Activated CD8-positive, alpha-beta T cell treated with anti-CD3 and anti-CD28 coated beads for 36 hours (primary cell): ENCODE measurements at regions not wholly inside any gene's neighbourhood (a gene's known extent, or its start where the extent isn't known, plus 50 kb on each side); places are given as distances from the start of the nearest gene placed in this dataset.

ENCODE experiments used
- ATAC-seq: fragments of 200-7000 bp; cut with Tn5 transposase; one replicate; pipeline ENCODE4 v1.10.0; 2021; ENCODE audit warnings: mild to moderate bottlenecking, moderate library complexity
- CTCF ChIA-PET: fragments of 350-600 bp; sonication (Branson Sonifier 250); formaldehyde crosslinking; loops from one replicate; lab custom pipeline; 2021; ENCODE audit warnings: antibody characterized with exemption; lab: Charles Lee
- POLR2A ChIA-PET: fragments of 350-600 bp; sonication (Branson Sonifier 250); formaldehyde crosslinking; loops from one replicate; lab custom pipeline; 2021; ENCODE audit warnings: antibody characterized with exemption; lab: Charles Lee
- DNase-seq: peaks from one replicate; pipeline ENCODE4 v3.0.0-alpha.2; 2020
- H3K27ac Mint-ChIP-seq: one replicate; pipeline ENCODE4 v1.8.0; 2021; ENCODE audit warnings: mild to moderate bottlenecking, mixed read lengths
- H3K27me3 Mint-ChIP-seq: one replicate; pipeline ENCODE4 v1.8.0; 2021; ENCODE audit warnings: mixed read lengths
- H3K36me3 Mint-ChIP-seq: one replicate; pipeline ENCODE4 v1.8.0; 2021; ENCODE audit warnings: low read depth, mixed read lengths
- H3K4me1 Mint-ChIP-seq: one replicate; pipeline ENCODE4 v1.8.0; 2021; ENCODE audit warnings: low read depth, mixed read lengths
- H3K4me3 Mint-ChIP-seq: one replicate; pipeline ENCODE4 v1.8.0; 2021; ENCODE audit warnings: mild to moderate bottlenecking, moderate library complexity, mixed read lengths
- H3K9me3 Mint-ChIP-seq: one replicate; pipeline ENCODE4 v1.8.0; 2021; ENCODE audit warnings: mixed read lengths
- CTCF ChIP-seq: fragments of 200-600 bp; IDR thresholded peaks from one replicate; pipeline ENCODE4 v1.8.0; 2022; ENCODE audit warnings: antibody characterized with exemption, mild to moderate bottlenecking
- intact Hi-C: fragments of 100-400 bp; cut with micrococcal nuclease; formaldehyde crosslinking; loops from one replicate; pipeline ENCODE4 v1.10.0; 2022

DNA sequence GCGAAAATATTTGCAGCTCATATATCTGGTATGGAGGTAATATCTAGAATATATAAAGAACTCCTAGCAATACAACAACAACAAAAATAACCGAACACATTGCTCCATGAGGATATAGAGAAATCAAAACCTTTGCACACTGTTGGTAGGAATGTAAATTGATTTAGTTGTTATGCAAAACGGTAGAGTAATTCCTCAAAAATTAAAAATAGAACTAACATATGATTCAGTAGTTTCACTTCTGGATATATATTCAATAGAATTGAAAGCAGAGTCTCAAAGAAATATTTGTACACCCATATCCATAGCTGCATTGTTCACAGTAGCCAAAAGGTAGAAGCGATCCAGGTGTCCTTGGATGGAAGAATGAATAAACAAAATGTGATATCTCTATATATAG lies 203.0 kb upstream of the CNKSR2 start:
- no peak overlapping the region for H3K27ac Mint-ChIP-seq
- no peak for ATAC-seq
- DNase-seq = no peak
- no peaks in the 10 kb centered on the region for H3K36me3 Mint-ChIP-seq
- intact Hi-C loops = no loop called here
- no peaks in the 10 kb centered on the region for H3K9me3 Mint-ChIP-seq
- H3K4me3 Mint-ChIP-seq = no peak overlapping the region
- ChIA-PET POLR2A (no interaction called here), CTCF (no interaction called here)
- H3K27me3 Mint-ChIP-seq = no peaks in the 10 kb centered on the region
- TF ChIP-seq CTCF = no peak
- no peaks in the 10 kb centered on the region for H3K4me1 Mint-ChIP-seq

- no peaks in the 10 kb centered on the region for H3K9me3 Mint-ChIP-seq
- ATAC-seq (no peak), DNase-seq (no peak)
- intact Hi-C loops = no loop called here
- no peak for TF ChIP-seq CTCF
- H3K27ac Mint-ChIP-seq = no peak overlapping the region
- ChIA-PET CTCF (no interaction called here), POLR2A (no interaction called here)
- H3K4me3 Mint-ChIP-seq = no peak overlapping the region
- H3K27me3 Mint-ChIP-seq = no peaks in the 10 kb centered on the region
- no peaks in the 10 kb centered on the region for H3K4me1 Mint-ChIP-seq
- no peaks in the 10 kb centered on the region for H3K36me3 Mint-ChIP-seq
Observed at GRCh38 chrX:21174439-21174838, 199.8 kb upstream of the CNKSR2 start.

DNA sequence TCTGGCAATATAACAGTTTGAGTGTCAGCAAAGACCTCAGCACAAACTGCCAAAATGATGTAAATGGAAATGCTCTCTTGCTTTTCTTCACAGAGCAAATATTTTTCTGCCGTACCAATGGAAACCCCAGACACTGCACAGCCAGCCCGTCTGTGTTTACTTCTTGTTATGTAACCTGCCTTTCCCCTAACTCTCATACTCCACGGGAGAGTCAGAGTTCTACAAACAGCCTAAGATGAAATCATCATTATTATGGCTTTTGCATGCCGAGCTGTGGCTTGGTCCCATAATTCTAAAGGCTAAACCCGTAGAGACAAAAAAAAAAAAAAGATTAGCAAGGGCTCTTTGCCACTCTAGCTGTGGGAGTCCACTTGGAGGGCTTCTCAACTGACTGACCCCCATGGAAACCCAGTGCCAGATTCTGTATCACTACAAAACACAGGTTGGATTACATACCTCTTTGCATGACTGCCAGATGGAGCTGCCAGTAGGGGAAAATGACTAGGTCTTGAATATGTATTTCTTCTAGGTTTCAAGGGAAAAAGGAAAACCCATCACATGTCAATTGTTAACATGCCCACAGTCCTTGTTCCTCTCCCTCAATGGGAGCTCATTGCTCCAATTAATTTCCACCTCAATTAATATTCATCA lies 197.2 kb upstream of the CNKSR2 start:
- Mint-ChIP-seq H3K36me3 (no peaks in the 10 kb centered on the region), H3K9me3 (no peaks in the 10 kb centered on the region), H3K4me1 (no peaks in the 10 kb centered on the region), H3K27me3 (no peaks in the 10 kb centered on the region), H3K4me3 (no peak overlapping the region), H3K27ac (no peak overlapping the region)
- ATAC-seq (no peak), DNase-seq (no peak)
- intact Hi-C loops = no loop called here
- ChIA-PET CTCF (no interaction called here), POLR2A (no interaction called here)
- no peak for TF ChIP-seq CTCF

GRCh38 chrX:21181232-21181853 lies 192.9 kb upstream of the CNKSR2 start:
- H3K9me3 Mint-ChIP-seq = no peaks in the 10 kb centered on the region
- ChIA-PET CTCF (no interaction called here), POLR2A (no interaction called here)
- H3K27me3 Mint-ChIP-seq = no peaks in the 10 kb centered on the region
- no peaks in the 10 kb centered on the region for H3K4me1 Mint-ChIP-seq
- no peak for TF ChIP-seq CTCF
- ATAC-seq = no peak
- no peak for DNase-seq
- no peak overlapping the region for H3K4me3 Mint-ChIP-seq
- intact Hi-C loops = no loop called here
- H3K36me3 Mint-ChIP-seq = no peaks in the 10 kb centered on the region
- no peak overlapping the region for H3K27ac Mint-ChIP-seq

- Mint-ChIP-seq H3K4me1 (no peaks in the 10 kb centered on the region), H3K9me3 (peaks cover 2% of the 10 kb centered on the region), H3K27me3 (peaks cover 3% of the 10 kb centered on the region), H3K4me3 (no peak overlapping the region), H3K27ac (no peak overlapping the region), H3K36me3 (no peaks in the 10 kb centered on the region)
- no peak for ATAC-seq
- TF ChIP-seq CTCF = no peak
- CTCF ChIA-PET = no interaction called here
- POLR2A ChIA-PET = no interaction called here
- DNase-seq = no peak
- intact Hi-C loops = no loop called here
Observed at GRCh38 chrX:21193196-21193595, 181.0 kb upstream of the CNKSR2 start.
